HK-2 (cell line): ENCODE measurements at regions not wholly inside any gene's neighbourhood (a gene's known extent, or its start where the extent isn't known, plus 50 kb on each side); places are given as distances from the start of the nearest gene placed in this dataset.
"Not testable (repeated sequence)": the region's sequence is repeated elsewhere in the genome, so short reads cannot be mapped to it uniquely, and the experiment has no call there.

Experiments used
- DNase-seq: peaks from one replicate; pipeline ENCODE4 v3.0.0-alpha.2; 2018; ENCODE audit not compliant: unreplicated experiment

- DNase-seq: no peak
These were observed 709.1 kb downstream of the PTPRU start for GRCh38 chr1:29945426-29945825.

GRCh38 chr1:29944253-29944905 lies 708.1 kb downstream of the PTPRU start:
- DNase-seq: no peak

GRCh38 chr1:29943034-29943433 lies 706.7 kb downstream of the PTPRU start:
- no peak for DNase-seq

- DNase-seq: no peak
These were observed 702.8 kb downstream of the PTPRU start for GRCh38 chr1:29939079-29939478.

GRCh38 chr1:29937356-29937755 lies 701.0 kb downstream of the PTPRU start:
- DNase-seq: no peak

GRCh38 chr1:29936031-29936544 lies 699.8 kb downstream of the PTPRU start:
- no peak for DNase-seq

- no peak for DNase-seq
These were observed 698.0 kb downstream of the PTPRU start for GRCh38 chr1:29934255-29934772.

GRCh38 chr1:29933067-29933466 lies 696.7 kb downstream of the PTPRU start:
- no peak for DNase-seq

GRCh38 chr1:29932626-29933025 lies 696.3 kb downstream of the PTPRU start:
- DNase-seq: no peak

GRCh38 chr1:29931477-29932175 lies 695.3 kb downstream of the PTPRU start:
- DNase-seq: no peak

GRCh38 chr1:29925058-29925457 lies 688.7 kb downstream of the PTPRU start:
- no peak for DNase-seq

GRCh38 chr1:29924017-29924431 lies 687.7 kb downstream of the PTPRU start:
- no peak for DNase-seq

GRCh38 chr1:29921741-29922140 lies 685.4 kb downstream of the PTPRU start:
- DNase-seq: no peak

- no peak for DNase-seq
These were observed 684.5 kb downstream of the PTPRU start for GRCh38 chr1:29920784-29921183.

- no peak for DNase-seq
These were observed 684.0 kb downstream of the PTPRU start for GRCh38 chr1:29920316-29920715.

GRCh38 chr1:29919041-29919440 lies 682.7 kb downstream of the PTPRU start:
- not testable (repeated sequence) for DNase-seq

- no peak for DNase-seq
These were observed 680.5 kb downstream of the PTPRU start for GRCh38 chr1:29916656-29917369.

- no peak for DNase-seq
These were observed 678.6 kb downstream of the PTPRU start for GRCh38 chr1:29914936-29915335.

GRCh38 chr1:29912425-29912824 lies 676.1 kb downstream of the PTPRU start:
- DNase-seq: no peak

- no peak for DNase-seq
These were observed 673.6 kb downstream of the PTPRU start for GRCh38 chr1:29909962-29910361.

- DNase-seq: no peak
These were observed 671.3 kb downstream of the PTPRU start for GRCh38 chr1:29907596-29907995.

GRCh38 chr1:29906927-29907326 lies 670.6 kb downstream of the PTPRU start:
- no peak for DNase-seq
